Ascending aorta (tissue), 2 donors: ENCODE measurements at regions not wholly inside any gene's neighbourhood (a gene's known extent, or its start where the extent isn't known, plus 50 kb on each side); places are given as distances from the start of the nearest gene placed in this dataset.

Source experiments
- DNase-seq, 2 donors: peaks; one replicate each; pipeline ENCODE4 v3.0.0-alpha.2; 2019; ENCODE audit warnings: low spot score in 2 of 2
- H3K27ac ChIP-seq, 2 donors: fragments of 200-600 bp; sonication (generic); one replicate each; pipeline ENCODE4 v1.5.1; 2016 to 2017; ENCODE audit warnings: mild to moderate bottlenecking in 1 of 2
- H3K27me3 ChIP-seq: fragments of 200-600 bp; sonication (generic); one replicate; pipeline ENCODE4 v1.5.1; 2017
- H3K36me3 ChIP-seq, 2 donors: fragments of 200-600 bp; sonication (generic); one replicate each; pipeline ENCODE4 v1.5.1; 2016
- H3K4me1 ChIP-seq, 2 donors: fragments of 200-600 bp; sonication (generic); one replicate each; pipeline ENCODE4 v1.5.1; 2016 to 2017; ENCODE audit warnings: mild to moderate bottlenecking in 1 of 2
- H3K4me3 ChIP-seq, 2 donors: fragments of 200-600 bp; sonication (generic); one replicate each; pipeline ENCODE4 v1.5.1; 2016 to 2017; ENCODE audit warnings: mild to moderate bottlenecking in 1 of 2
- H3K9me3 ChIP-seq, 2 donors: fragments of 200-600 bp; sonication (generic); one replicate each; pipeline ENCODE4 v1.5.1; 2016
- CTCF ChIP-seq, 3 experiments: fragments of 200-600 bp in 2 of 3; fragments of 450-650 bp in 1 of 3; sonication (generic) in 2 of 3; IDR thresholded peaks; one replicate each; pipeline ENCODE4 v1.5.1; 2016 to 2019; ENCODE audit warnings: antibody characterized with exemption in 3 of 3, mild to moderate bottlenecking in 1 of 3, moderate library complexity in 1 of 3
- intact Hi-C: fragments of 100-400 bp; cut with DNase I; formaldehyde crosslinking; loops from one replicate; pipeline ENCODE4 v1.15.1; 2023

- H3K9me3 ChIP-seq = peaks cover 3 to 11% of the 10 kb centered on the region in 2 donors
- peaks cover 1 to 36% of the 10 kb centered on the region in 2 donors for H3K4me1 ChIP-seq
- no peaks in the 10 kb centered on the region for H3K27me3 ChIP-seq
- H3K36me3 ChIP-seq = no peaks in the 10 kb centered on the region
- DNase-seq = no peak
- H3K27ac ChIP-seq = no peak overlapping the region
- TF ChIP-seq CTCF (IDR thresholded peaks at IDR 0.05) = no peak
- no peak overlapping the region for H3K4me3 ChIP-seq
- intact Hi-C loops = no loop called here
Measured at GRCh38 chr9:130785053-130785452, 50.0 kb upstream of the ABL1 start.
